Panc1 (cell line): ENCODE measurements at regions not wholly inside any gene's neighbourhood (a gene's known extent, or its start where the extent isn't known, plus 50 kb on each side); places are given as distances from the start of the nearest gene placed in this dataset.

Experiments
- CTCF ChIP-seq: fragments of 450-650 bp; IDR thresholded peaks from 2 replicates; pipeline ENCODE4 v1.5.1; 2017; ENCODE audit warnings: mild to moderate bottlenecking
- REST ChIP-seq, 2 experiments: IDR thresholded peaks; 2 replicates each; pipeline ENCODE4 v1.6.1; 2011 to 2012; ENCODE audit warnings: low read depth in 2 of 2, control low read depth in 1 of 2, low read length in 1 of 2, mild to moderate bottlenecking in 1 of 2, moderate library complexity in 1 of 2; ENCODE audit not compliant: insufficient read depth in 1 of 2
- SIN3A ChIP-seq: IDR thresholded peaks from 2 replicates; pipeline ENCODE4 v1.6.1; 2012; ENCODE audit warnings: low read depth, mild to moderate bottlenecking, low read length, moderate library complexity, borderline replicate concordance; ENCODE audit not compliant: insufficient read depth

- TF ChIP-seq SIN3A (no peak), CTCF (no peak), REST (IDR thresholded peaks at IDR 0.05; ENCODE audit: insufficient read depth in 1 of 2, low read depth in 2 of 2, low read length in 1 of 2) (no peak)
These were observed 124.7 kb upstream of the ZBTB40 start for GRCh38 chr1:22326931-22327330.
